IPS-18a (cell line): ENCODE measurements at regions not wholly inside any gene's neighbourhood (a gene's known extent, or its start where the extent isn't known, plus 50 kb on each side); places are given as distances from the start of the nearest gene placed in this dataset.

Experiments used
- H3K27ac ChIP-seq: one replicate; pipeline ENCODE4 v1.5.1; 2013; ENCODE audit warnings: low read length
- H3K27me3 ChIP-seq: one replicate; pipeline ENCODE4 v1.6.1; 2013; ENCODE audit warnings: mild to moderate bottlenecking, low read length; ENCODE audit not compliant: control insufficient read depth, insufficient read depth
- H3K36me3 ChIP-seq: one replicate; pipeline ENCODE4 v1.6.1; 2013; ENCODE audit warnings: low read depth, low read length; ENCODE audit not compliant: control insufficient read depth
- H3K4me1 ChIP-seq: one replicate; pipeline ENCODE4 v1.6.1; 2013; ENCODE audit warnings: low read depth, low read length; ENCODE audit not compliant: control insufficient read depth
- H3K4me3 ChIP-seq: one replicate; pipeline ENCODE4 v1.5.1; 2013; ENCODE audit warnings: low read length
- H3K9ac ChIP-seq: one replicate; pipeline ENCODE4 v1.6.1; 2013; ENCODE audit warnings: mild to moderate bottlenecking, low read length, moderate library complexity
- H3K9me3 ChIP-seq: one replicate; pipeline ENCODE4 v1.6.1; 2013; ENCODE audit warnings: low read depth, low read length; ENCODE audit not compliant: control insufficient read depth

DNA sequence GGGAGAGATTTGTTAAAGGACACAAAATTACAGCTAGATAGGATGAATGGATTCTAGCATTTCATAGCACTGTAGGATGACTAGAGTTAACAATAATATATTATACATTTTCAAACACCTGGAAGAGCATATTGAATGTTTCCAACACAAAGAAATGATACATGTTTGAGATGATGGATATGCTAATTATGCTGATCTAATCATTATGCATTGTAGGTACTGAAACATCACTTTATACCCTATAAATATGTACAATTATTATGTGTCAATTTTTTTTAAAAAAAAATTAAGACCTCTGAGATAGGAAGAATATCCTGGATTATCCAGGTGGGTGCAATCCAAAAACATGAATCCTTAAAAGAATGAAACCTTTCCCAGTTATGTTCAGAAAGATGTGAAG lies 100.3 kb upstream of the CPNE8 start:
- Histone ChIP-seq H3K27me3 (no peaks in the 10 kb centered on the region), H3K27ac (no peak overlapping the region), H3K9ac (no peak overlapping the region), H3K4me1 (no peaks in the 10 kb centered on the region), H3K4me3 (no peak overlapping the region), H3K36me3 (no peaks in the 10 kb centered on the region), H3K9me3 (no peaks in the 10 kb centered on the region)

DNA sequence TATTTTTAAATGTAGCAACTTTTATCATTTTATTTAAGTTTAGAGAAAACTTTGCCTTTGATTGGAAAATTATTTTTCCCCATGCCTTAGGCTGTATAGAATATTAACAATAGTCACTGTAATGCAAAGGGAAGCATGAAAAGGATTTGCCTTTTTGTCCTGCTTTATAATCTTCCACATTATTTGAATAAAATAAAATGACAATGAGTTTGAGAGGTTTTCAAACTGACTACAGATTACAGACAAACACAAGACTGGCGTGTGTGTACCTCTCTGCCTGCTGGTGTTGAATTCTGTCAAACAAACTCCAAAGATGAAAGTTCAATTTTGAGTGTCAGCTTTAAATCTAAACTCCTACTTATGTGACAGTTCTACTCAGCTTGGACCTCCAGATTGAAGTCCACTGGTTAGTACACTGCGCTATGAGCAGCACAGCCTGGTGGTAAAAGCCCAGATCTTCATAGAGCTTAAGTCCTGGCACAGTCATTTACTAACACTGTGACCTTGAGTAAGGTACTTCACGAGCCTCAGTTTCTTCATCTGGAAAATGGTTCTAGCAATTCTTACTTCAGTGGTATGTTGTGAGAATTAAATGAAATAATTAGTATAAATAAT lies 98.3 kb upstream of the CPNE8 start:
- H3K36me3 ChIP-seq, result no peaks in the 10 kb centered on the region
- no peak overlapping the region for H3K9ac ChIP-seq
- no peaks in the 10 kb centered on the region for H3K4me1 ChIP-seq
- H3K4me3 ChIP-seq, result no peak overlapping the region
- H3K27me3 ChIP-seq, result no peaks in the 10 kb centered on the region
- H3K27ac ChIP-seq, result no peak overlapping the region
- no peaks in the 10 kb centered on the region for H3K9me3 ChIP-seq

DNA sequence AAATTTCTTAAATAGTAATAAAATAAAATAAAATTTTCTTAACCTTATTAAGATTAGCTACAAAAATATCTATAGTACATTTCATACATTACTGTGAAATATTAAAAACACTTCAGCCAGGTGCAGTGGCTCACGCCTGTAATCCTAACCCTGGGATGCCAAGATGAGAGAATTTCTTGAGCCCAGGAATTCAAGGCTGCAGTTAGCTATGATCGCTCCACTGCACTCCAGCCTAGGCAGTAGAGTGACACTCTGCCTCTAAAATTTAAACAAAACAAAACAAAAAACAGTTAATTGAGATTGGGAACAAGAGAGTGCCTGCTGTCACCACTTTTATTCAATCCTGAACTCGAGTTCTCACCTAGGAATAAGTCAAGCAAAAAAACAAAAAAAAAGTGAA lies 95.0 kb upstream of the CPNE8 start:
- no peaks in the 10 kb centered on the region for H3K36me3 ChIP-seq
- peaks cover 1% of the 10 kb centered on the region for H3K4me1 ChIP-seq
- H3K27me3 ChIP-seq, result no peaks in the 10 kb centered on the region
- H3K9me3 ChIP-seq, result no peaks in the 10 kb centered on the region
- no peak overlapping the region for H3K27ac ChIP-seq
- no peak overlapping the region for H3K4me3 ChIP-seq
- H3K9ac ChIP-seq, result no peak overlapping the region

DNA sequence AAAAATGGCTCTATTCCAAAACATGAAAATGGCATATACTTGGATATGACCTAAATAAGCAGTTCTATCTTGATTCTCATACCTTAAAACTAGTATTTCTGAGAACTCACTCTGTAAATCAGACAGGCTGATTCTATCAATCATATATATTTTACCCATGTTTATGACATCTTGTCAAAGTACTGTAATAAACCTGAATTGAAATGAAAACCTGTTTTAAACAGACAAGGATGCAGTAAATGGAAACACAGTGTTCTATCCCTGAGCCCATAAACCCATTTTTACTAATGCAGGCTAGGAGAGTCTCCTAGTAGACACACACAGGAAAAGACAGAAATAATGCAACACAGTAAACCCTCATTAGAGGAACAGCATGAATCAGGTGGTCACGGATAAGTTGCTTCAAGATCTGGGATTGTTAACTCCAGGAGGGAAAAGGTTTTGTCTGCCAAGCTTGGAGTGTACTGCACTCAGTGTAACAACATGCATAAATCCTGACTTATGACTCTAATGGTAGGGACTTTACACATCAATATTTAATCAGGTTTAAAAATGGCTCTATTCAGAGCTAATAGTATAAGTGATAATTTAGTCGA lies 93.6 kb upstream of the CPNE8 start:
- peaks cover 5% of the 10 kb centered on the region for H3K4me1 ChIP-seq
- H3K9ac ChIP-seq, result no peak overlapping the region

DNA sequence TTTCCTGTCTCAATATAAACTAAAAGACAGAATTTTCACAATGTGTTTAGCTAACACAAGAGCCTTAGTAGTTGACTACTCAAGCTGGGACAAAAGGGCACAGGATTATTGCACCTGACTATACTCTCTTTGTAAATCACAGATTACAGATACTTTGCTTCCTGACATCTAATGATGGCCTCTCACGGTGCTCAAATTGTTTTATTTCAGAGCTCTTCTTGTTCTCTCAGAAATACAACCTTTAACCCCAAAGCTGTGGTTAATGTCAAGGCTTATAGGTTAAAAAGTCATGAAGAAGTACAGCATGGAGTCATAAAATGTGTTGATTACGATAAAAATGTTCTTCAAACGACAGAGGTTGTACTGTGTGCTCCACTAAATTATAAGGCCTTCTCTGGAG lies 89.9 kb upstream of the CPNE8 start:
- H3K36me3 ChIP-seq, result no peaks in the 10 kb centered on the region
- peaks cover 5% of the 10 kb centered on the region for H3K4me1 ChIP-seq
- no peaks in the 10 kb centered on the region for H3K27me3 ChIP-seq
- no peak overlapping the region for H3K9ac ChIP-seq
- H3K27ac ChIP-seq, result no peak overlapping the region
- H3K9me3 ChIP-seq, result peaks cover 6% of the 10 kb centered on the region
- H3K4me3 ChIP-seq, result no peak overlapping the region

More for the DNA sequence above, 93.6 kb upstream of the CPNE8 start:
- Histone ChIP-seq H3K27ac (no peak overlapping the region), H3K9me3 (no peaks in the 10 kb centered on the region), H3K36me3 (no peaks in the 10 kb centered on the region), H3K27me3 (no peaks in the 10 kb centered on the region), H3K4me3 (no peak overlapping the region)

DNA sequence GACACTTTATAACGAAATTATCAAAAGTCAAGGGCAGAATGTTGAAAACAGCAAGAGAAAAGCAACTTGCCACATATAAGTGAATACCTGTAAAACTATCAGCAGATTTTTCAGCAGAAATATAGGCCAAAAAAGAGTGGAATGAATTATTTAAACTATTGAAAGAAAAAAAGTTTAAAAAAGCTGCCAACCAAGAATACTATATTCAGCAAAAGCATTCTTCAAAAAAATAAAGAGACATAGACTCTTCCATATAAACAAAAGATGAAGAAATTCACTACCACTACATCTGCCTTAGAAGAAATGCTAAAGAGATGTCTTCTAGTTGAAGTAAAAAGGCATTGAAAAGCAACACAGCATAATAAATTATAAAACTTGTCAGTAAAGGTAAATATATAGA lies 80.6 kb upstream of the CPNE8 start:
- Histone ChIP-seq H3K27me3 (no peaks in the 10 kb centered on the region), H3K9ac (no peak overlapping the region), H3K36me3 (no peaks in the 10 kb centered on the region), H3K9me3 (peaks cover 3% of the 10 kb centered on the region), H3K4me1 (no peaks in the 10 kb centered on the region), H3K27ac (no peak overlapping the region), H3K4me3 (no peak overlapping the region)

DNA sequence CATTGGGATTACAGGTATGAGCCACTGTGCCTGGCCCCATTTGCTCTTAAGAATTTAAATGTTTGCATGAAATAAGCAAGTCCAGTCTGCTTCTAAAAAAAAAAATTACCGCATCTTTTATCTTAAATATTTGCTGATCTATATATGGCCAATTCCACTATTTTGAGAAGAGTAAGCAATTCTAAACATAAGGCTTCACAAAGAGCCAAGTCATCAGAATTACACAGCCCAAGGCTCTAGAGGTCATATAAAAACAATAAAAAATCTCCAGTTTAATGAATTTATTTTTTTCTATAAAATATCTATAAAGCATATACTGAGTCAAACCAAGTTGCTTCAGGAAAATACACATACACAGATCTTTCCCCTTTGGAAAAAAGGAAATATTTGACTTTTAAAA lies 79.0 kb upstream of the CPNE8 start:
- H3K4me1 ChIP-seq, result no peaks in the 10 kb centered on the region
- H3K27me3 ChIP-seq, result no peaks in the 10 kb centered on the region
- no peak overlapping the region for H3K4me3 ChIP-seq
- H3K36me3 ChIP-seq, result no peaks in the 10 kb centered on the region
- no peak overlapping the region for H3K9ac ChIP-seq
- H3K27ac ChIP-seq, result no peak overlapping the region
- peaks cover 3% of the 10 kb centered on the region for H3K9me3 ChIP-seq

DNA sequence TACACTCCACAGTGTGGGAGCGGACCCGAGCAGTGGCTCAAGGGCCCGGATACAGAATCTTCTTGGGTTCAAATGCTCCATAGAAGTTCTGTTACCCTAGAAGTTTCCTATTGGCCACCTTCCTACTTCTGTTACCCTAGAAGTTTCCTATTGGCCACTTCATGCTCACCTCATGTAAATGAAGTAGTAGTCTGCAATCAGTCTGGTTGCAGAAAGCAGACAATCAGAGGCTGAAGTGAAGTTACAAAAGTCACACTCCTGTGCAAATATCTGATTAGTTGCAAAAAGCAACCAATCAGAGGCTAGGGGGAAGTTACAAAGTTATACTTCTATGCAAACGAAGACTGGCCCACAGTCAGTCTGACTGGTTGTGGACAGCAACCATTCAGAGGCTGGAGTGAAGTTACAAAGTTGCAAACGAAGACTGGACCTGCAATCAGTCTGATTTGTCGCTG lies 77.8 kb upstream of the CPNE8 start:
- H3K27ac ChIP-seq, result no peak overlapping the region
- no peak overlapping the region for H3K9ac ChIP-seq
- no peak overlapping the region for H3K4me3 ChIP-seq
- no peaks in the 10 kb centered on the region for H3K4me1 ChIP-seq
- H3K9me3 ChIP-seq, result peaks cover 3% of the 10 kb centered on the region
- H3K27me3 ChIP-seq, result no peaks in the 10 kb centered on the region
- H3K36me3 ChIP-seq, result no peaks in the 10 kb centered on the region

DNA sequence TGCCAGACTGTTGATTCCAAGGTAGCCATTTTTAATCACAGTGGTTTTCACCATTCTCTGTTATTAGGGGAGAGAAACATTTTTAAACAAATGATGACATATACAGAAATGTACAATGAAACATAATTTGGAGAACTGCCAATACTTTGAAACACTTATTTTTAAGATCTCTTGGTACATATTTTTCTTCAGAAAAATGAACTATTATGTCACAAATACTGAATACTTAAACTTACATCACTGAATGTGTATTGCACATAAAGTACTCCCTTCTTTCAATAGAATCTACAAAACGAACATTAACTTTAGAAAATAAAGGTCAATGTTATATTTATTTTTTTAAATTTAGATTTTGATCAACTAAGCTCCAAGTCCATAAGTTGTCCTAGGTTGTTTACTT lies 71.7 kb upstream of the CPNE8 start:
- H3K4me3 ChIP-seq, result no peak overlapping the region
- H3K9ac ChIP-seq, result no peak overlapping the region
- H3K27me3 ChIP-seq, result no peaks in the 10 kb centered on the region
- no peak overlapping the region for H3K27ac ChIP-seq
- H3K4me1 ChIP-seq, result no peaks in the 10 kb centered on the region
- H3K36me3 ChIP-seq, result no peaks in the 10 kb centered on the region
- H3K9me3 ChIP-seq, result no peaks in the 10 kb centered on the region

DNA sequence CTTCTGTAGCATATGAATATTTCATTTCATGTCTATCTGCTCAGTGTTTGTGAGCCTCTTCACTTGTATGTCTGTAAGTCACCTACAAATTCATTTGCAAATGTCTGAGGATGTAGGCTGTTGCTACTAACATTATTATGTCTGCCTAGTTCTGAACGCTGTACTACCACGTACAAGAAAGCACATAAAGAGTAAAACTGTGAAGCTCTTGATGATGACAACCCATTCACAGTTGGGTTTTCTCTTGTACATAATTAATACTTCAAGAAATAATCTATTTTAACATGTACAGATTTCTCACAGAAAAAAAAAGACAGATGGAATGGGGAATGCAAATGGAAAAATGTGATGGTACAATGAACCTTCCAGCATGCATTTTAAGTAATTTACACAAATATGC lies 64.3 kb upstream of the CPNE8 start:
- H3K36me3 ChIP-seq, result no peaks in the 10 kb centered on the region
- H3K4me1 ChIP-seq, result no peaks in the 10 kb centered on the region
- H3K27me3 ChIP-seq, result no peaks in the 10 kb centered on the region
- H3K9me3 ChIP-seq, result peaks cover 9% of the 10 kb centered on the region
- no peak overlapping the region for H3K4me3 ChIP-seq
- H3K9ac ChIP-seq, result no peak overlapping the region
- H3K27ac ChIP-seq, result no peak overlapping the region

DNA sequence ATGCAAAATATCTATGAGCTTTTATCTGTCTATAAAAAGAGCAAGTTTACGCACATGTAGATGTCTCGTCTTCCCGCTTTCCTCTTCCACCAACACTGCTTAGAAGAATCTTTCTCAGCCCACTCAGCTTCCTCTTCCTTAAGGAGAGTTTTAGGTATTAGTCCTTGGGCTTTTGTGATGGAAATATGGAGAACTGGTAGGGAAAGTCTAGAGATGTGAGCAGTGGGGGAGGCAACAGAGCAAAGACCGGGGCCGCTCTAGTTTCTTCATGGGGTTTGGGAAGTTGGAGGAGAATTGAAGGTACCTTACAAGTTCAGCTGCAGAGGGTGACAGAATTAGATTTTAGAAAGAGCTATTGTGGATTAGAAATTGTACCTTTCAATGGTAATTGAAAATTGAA lies 56.3 kb upstream of the CPNE8 start:
- H3K4me3 ChIP-seq, result peak overlapping the region; percentile 1
- no peaks in the 10 kb centered on the region for H3K36me3 ChIP-seq

DNA sequence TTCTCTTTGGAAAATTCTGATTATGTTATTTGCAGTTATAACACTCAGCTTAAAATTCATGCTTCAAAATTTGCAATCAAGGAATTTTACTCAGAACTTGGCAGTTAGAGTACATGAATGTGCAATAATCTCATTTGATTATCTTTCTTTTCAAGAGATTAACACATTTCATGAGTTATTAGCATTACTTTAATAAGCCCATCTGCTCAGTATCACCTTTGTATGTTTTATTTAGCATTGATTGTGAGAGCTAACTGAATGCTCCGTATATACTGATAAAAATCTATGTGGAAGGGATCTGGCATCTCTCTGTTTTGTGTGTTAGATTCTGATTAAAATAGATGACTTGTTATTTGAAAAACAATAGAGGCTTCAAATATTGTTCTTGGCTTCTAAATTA lies 55.6 kb upstream of the CPNE8 start:
- H3K9ac ChIP-seq, result no peak overlapping the region
- H3K27ac ChIP-seq, result no peak overlapping the region
- H3K27me3 ChIP-seq, result no peaks in the 10 kb centered on the region
- no peak overlapping the region for H3K4me3 ChIP-seq
- no peaks in the 10 kb centered on the region for H3K36me3 ChIP-seq
- no peaks in the 10 kb centered on the region for H3K9me3 ChIP-seq
- H3K4me1 ChIP-seq, result peaks cover 14% of the 10 kb centered on the region

More for the DNA sequence above, 56.3 kb upstream of the CPNE8 start:
- Histone ChIP-seq H3K9me3 (no peaks in the 10 kb centered on the region), H3K4me1 (peaks cover 14% of the 10 kb centered on the region), H3K27ac (no peak overlapping the region), H3K9ac (no peak overlapping the region), H3K27me3 (no peaks in the 10 kb centered on the region)
